Neural cell (in vitro differentiated cells): ENCODE measurements at regions not wholly inside any gene's neighbourhood (a gene's known extent, or its start where the extent isn't known, plus 50 kb on each side); places are given as distances from the start of the nearest gene placed in this dataset.

ENCODE experiments used
- CTCF ChIP-seq: fragments of 450-650 bp; IDR thresholded peaks from 2 replicates; pipeline ENCODE4 v1.5.1; 2014; ENCODE audit warnings: antibody characterized with exemption, mild to moderate bottlenecking, moderate library complexity; ENCODE audit not compliant: poor library complexity, severe bottlenecking
- EP300 ChIP-seq: fragments of 450-650 bp; conservative IDR thresholded peaks from 2 replicates; pipeline ENCODE4 v1.6.1; 2014; ENCODE audit warnings: antibody characterized with exemption, mild to moderate bottlenecking, moderate library complexity; ENCODE audit not compliant: poor library complexity, severe bottlenecking
- EZH2 ChIP-seq: fragments of 200-600, 300-800 bp; shearing (Covaris generic), sonication (generic); IDR thresholded peaks from 2 replicates; pipeline ENCODE4 v1.6.1; 2014; ENCODE audit warnings: antibody characterized with exemption, low read length, borderline replicate concordance, mild to moderate bottlenecking; ENCODE audit not compliant: insufficient read depth, poor library complexity, severe bottlenecking
- MXI1 ChIP-seq: fragments of 450-650 bp; conservative IDR thresholded peaks from 2 replicates; pipeline ENCODE4 v1.6.1; 2014; ENCODE audit warnings: antibody characterized with exemption, mild to moderate bottlenecking; ENCODE audit not compliant: poor library complexity, severe bottlenecking
- POLR2AphosphoS5 ChIP-seq: IDR thresholded peaks from 2 replicates; pipeline ENCODE4 v1.6.1; 2012
- RAD21 ChIP-seq: fragments of 450-650 bp; conservative IDR thresholded peaks from 2 replicates; pipeline ENCODE4 v1.6.1; 2014; ENCODE audit warnings: antibody characterized with exemption, mild to moderate bottlenecking, moderate library complexity
- REST ChIP-seq: IDR thresholded peaks from 2 replicates; pipeline ENCODE4 v1.6.1; 2012; ENCODE audit warnings: borderline replicate concordance
- SMC3 ChIP-seq: fragments of 450-650 bp; conservative IDR thresholded peaks from 2 replicates; pipeline ENCODE4 v1.6.1; 2014; ENCODE audit warnings: antibody characterized with exemption, mild to moderate bottlenecking, moderate library complexity; ENCODE audit not compliant: poor library complexity
- TAF1 ChIP-seq: IDR thresholded peaks from 2 replicates; pipeline ENCODE4 v1.6.1; 2012; ENCODE audit warnings: low read depth

- TF ChIP-seq CTCF, result no peak
- TF ChIP-seq POLR2AphosphoS5, result no peak
- TF ChIP-seq TAF1, result no peak
- no peak for TF ChIP-seq REST
- no peak for TF ChIP-seq MXI1
- no peak for TF ChIP-seq EZH2
- TF ChIP-seq RAD21, result no peak
- TF ChIP-seq EP300, result no peak
- no peak for TF ChIP-seq SMC3
Measured at GRCh38 chr20:16170406-16170971, 402.8 kb downstream of the KIF16B start.
